Suprapubic skin (tissue), 4 donors: ENCODE measurements at regions not wholly inside any gene's neighbourhood (a gene's known extent, or its start where the extent isn't known, plus 50 kb on each side); places are given as distances from the start of the nearest gene placed in this dataset.

Experiments
- DNase-seq, 2 donors: peaks; one replicate each; pipeline ENCODE4 v3.0.0-alpha.2; 2019; ENCODE audit warnings: low spot score in 2 of 2
- H3K27ac ChIP-seq: fragments of 200-600 bp; sonication (generic); one replicate; pipeline ENCODE4 v1.5.1; 2019
- H3K27me3 ChIP-seq: fragments of 200-600 bp; sonication (generic); one replicate; pipeline ENCODE4 v1.5.1; 2019
- H3K36me3 ChIP-seq: fragments of 200-600 bp; sonication (generic); one replicate; pipeline ENCODE4 v1.5.1; 2019
- H3K4me1 ChIP-seq: fragments of 200-600 bp; sonication (generic); one replicate; pipeline ENCODE4 v1.5.1; 2019
- H3K4me3 ChIP-seq: fragments of 200-600 bp; sonication (generic); one replicate; pipeline ENCODE4 v1.5.1; 2019; ENCODE audit warnings: mild to moderate bottlenecking
- H3K9me3 ChIP-seq: fragments of 200-600 bp; sonication (generic); one replicate; pipeline ENCODE4 v1.5.1; 2019
- EP300 ChIP-seq: sonication (generic); formaldehyde crosslinking; IDR thresholded peaks from one replicate; pipeline ENCODE4 v1.6.1; 2017; ENCODE audit warnings: antibody characterized with exemption
- POLR2A ChIP-seq, 2 donors: fragments of 450-650 bp; IDR thresholded peaks; one replicate each; pipeline ENCODE4 v1.6.1; 2017; ENCODE audit warnings: antibody characterized with exemption in 2 of 2, mild to moderate bottlenecking in 2 of 2, moderate library complexity in 2 of 2
- POLR2AphosphoS5 ChIP-seq, 3 donors: sonication (generic); formaldehyde crosslinking; IDR thresholded peaks; one replicate each; pipeline ENCODE4 v1.6.1; 2017; ENCODE audit warnings: antibody characterized with exemption in 3 of 3
- WGBS: methylation state at CpG from one replicate; pipeline ENCODE4 v1.1.5; 2018; 5-methylcytosine and 5-hydroxymethylcytosine counted together
- TF ChIP-seq, protein P1 (sequence below), 2 donors: fragments of 200-600 bp in 1 of 2; fragments of 450-650 bp in 1 of 2; sonication (generic) in 1 of 2; IDR thresholded peaks; one replicate each; pipeline ENCODE4 v1.5.1; 2016 to 2019; ENCODE audit warnings: antibody characterized with exemption in 2 of 2, mild to moderate bottlenecking in 1 of 2, moderate library complexity in 1 of 2

DNA sequence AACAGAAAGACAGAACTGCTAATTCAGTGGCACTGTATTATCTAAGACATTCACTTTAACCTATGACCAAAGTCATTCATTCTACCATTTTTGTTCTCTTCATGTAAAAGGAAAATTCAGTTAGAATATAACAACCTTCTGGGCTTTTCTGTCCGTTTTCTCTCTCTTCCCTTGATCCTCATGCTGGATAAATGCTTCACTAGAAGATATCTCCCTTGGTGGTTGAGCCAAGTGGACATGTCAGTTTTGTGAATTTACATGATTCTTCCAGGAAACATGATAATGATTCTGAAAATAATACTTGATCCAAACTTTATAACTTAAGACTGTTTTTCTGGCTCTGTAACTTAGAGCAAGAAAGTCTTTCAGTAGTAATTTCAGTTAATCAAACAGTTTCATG is 1012.2 kb downstream of the SQOR start:
- H3K27ac ChIP-seq, result no peak overlapping the region
- TF ChIP-seq POLR2AphosphoS5 (IDR thresholded peaks at IDR 0.05) (no peak), POLR2A (IDR thresholded peaks at IDR 0.05) (no peak), EP300 (no peak)
- TF ChIP-seq, protein P1, sequence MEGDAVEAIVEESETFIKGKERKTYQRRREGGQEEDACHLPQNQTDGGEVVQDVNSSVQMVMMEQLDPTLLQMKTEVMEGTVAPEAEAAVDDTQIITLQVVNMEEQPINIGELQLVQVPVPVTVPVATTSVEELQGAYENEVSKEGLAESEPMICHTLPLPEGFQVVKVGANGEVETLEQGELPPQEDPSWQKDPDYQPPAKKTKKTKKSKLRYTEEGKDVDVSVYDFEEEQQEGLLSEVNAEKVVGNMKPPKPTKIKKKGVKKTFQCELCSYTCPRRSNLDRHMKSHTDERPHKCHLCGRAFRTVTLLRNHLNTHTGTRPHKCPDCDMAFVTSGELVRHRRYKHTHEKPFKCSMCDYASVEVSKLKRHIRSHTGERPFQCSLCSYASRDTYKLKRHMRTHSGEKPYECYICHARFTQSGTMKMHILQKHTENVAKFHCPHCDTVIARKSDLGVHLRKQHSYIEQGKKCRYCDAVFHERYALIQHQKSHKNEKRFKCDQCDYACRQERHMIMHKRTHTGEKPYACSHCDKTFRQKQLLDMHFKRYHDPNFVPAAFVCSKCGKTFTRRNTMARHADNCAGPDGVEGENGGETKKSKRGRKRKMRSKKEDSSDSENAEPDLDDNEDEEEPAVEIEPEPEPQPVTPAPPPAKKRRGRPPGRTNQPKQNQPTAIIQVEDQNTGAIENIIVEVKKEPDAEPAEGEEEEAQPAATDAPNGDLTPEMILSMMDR (IDR thresholded peaks at IDR 0.05), result no peak
- H3K9me3 ChIP-seq, result no peaks in the 10 kb centered on the region
- H3K4me1 ChIP-seq, result no peaks in the 10 kb centered on the region
- 53% methylated on average over 1 of the region's 1 CpG for WGBS
- DNase-seq, result no peak
- H3K4me3 ChIP-seq, result no peak overlapping the region
- H3K27me3 ChIP-seq, result no peaks in the 10 kb centered on the region
- no peaks in the 10 kb centered on the region for H3K36me3 ChIP-seq

DNA sequence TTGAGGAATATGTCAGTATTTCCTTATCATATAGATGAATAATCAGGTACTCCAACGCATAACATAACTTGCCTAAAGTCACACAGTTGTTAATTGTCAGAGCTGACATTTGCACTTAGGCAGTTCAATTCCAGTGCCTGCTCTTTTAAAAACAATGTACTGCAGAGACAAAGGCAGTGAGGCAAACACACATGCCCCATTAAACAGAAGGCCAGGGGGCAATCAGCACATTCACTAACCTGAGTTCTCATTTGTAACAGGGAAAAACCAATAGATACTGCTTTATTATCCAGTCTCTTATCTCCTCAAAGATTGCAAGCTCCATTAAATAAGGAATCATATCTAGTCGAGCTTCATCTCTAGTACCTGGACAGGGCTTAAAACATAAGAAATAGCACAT is 1017.4 kb downstream of the SQOR start:
- no peak for DNase-seq
- Histone ChIP-seq H3K36me3 (no peaks in the 10 kb centered on the region), H3K4me1 (no peaks in the 10 kb centered on the region), H3K9me3 (no peaks in the 10 kb centered on the region), H3K27ac (no peak overlapping the region), H3K27me3 (no peaks in the 10 kb centered on the region), H3K4me3 (no peak overlapping the region)
- WGBS, result 71% methylated on average over 2 of the region's 2 CpGs
- no peak for TF ChIP-seq POLR2A (IDR thresholded peaks at IDR 0.05)
- TF ChIP-seq POLR2AphosphoS5 (IDR thresholded peaks at IDR 0.05), result no peak
- no peak for TF ChIP-seq EP300
- TF ChIP-seq, protein P1 (IDR thresholded peaks at IDR 0.05), result no peak

DNA sequence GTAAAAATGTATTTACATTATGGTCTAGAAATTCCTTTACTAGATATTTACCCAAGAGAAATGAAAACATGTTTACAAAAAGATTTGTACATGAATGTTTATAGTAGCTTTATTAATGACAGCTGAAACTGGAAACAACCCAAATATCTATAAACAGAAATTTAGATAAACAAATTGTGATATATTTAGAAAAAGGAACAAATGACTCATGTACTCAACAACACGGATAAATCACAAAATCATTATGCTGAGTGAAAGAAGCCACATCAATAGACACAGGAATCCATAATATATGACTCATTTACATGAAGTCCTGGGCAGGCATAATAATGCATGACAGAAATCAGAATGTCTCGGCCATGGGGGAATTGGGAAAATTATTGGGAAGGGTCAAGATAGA is 1020.2 kb downstream of the SQOR start:
- no peak overlapping the region for H3K4me3 ChIP-seq
- H3K4me1 ChIP-seq, result no peaks in the 10 kb centered on the region
- TF ChIP-seq POLR2A (IDR thresholded peaks at IDR 0.05) (no peak), POLR2AphosphoS5 (IDR thresholded peaks at IDR 0.05) (no peak), EP300 (no peak)
- TF ChIP-seq, protein P1 (IDR thresholded peaks at IDR 0.05), result no peak
- no peaks in the 10 kb centered on the region for H3K36me3 ChIP-seq
- no peaks in the 10 kb centered on the region for H3K27me3 ChIP-seq
- no peak overlapping the region for H3K27ac ChIP-seq
- no peak for DNase-seq
- H3K9me3 ChIP-seq, result no peaks in the 10 kb centered on the region
- 24% methylated on average over 2 of the region's 2 CpGs for WGBS

DNA sequence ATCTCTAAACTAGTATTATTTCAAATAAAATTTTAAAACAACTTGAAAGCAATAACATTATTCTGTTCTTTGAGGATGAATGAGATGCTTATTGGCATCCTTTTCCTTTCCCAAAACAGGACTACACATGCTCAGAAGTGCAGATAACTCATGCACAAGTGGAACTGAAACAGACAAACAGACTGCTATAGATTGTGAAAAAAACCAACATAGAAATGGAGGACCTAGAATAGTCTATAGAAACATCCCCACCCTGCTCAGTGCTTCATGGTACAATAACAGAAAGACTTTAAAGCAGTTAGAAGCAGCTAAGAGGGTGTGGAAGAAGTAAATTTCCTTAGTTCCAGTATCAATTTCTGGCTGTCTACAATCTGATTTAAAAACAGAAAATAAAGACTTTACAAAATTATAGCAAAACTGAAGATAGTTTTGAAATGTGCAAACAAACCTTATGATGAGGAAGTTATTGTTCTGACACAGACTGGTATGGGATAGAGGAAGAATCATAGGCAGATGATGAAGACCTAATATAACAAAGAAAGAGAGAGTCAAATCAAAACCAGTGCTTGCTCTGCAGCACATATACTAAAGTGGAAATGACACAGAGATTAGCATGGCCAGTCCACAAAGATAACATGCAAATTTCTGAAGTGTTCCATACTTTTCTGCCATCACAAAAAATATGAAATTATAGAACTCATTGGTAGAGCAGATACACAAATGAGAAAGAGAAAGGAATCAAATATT is 1025.4 kb downstream of the SQOR start:
- no peak overlapping the region for H3K4me3 ChIP-seq
- no peaks in the 10 kb centered on the region for H3K9me3 ChIP-seq
- no peaks in the 10 kb centered on the region for H3K27me3 ChIP-seq
- H3K27ac ChIP-seq, result no peak overlapping the region
- H3K4me1 ChIP-seq, result no peaks in the 10 kb centered on the region
- H3K36me3 ChIP-seq, result no peaks in the 10 kb centered on the region
- TF ChIP-seq POLR2A (IDR thresholded peaks at IDR 0.05), result no peak
- TF ChIP-seq, protein P1 (IDR thresholded peaks at IDR 0.05), result no peak
- DNase-seq, result no peak

DNA sequence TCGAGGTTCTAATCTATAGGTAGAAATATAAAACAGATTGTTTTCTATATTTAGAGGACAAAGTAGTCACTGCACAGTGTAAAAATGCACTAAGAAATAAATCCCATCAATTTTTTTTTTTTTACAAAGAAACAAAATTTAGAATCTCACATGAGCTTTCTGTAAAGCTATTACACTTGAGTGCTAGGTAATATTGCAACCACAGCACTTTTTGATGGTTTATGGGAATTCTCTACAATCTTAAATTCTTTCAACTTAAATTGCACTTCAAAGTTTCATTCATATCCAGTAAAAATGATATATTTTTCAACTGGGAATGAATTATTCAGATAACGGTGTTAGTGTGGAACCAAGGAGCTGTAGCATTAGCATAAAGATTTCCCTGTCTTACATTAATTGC is 1035.4 kb downstream of the SQOR start:
- Histone ChIP-seq H3K36me3 (no peaks in the 10 kb centered on the region), H3K4me3 (no peak overlapping the region), H3K27ac (no peak overlapping the region), H3K4me1 (no peaks in the 10 kb centered on the region), H3K9me3 (peaks cover 3% of the 10 kb centered on the region), H3K27me3 (no peaks in the 10 kb centered on the region)
- TF ChIP-seq POLR2A (IDR thresholded peaks at IDR 0.05) (no peak), POLR2AphosphoS5 (IDR thresholded peaks at IDR 0.05) (no peak), EP300 (no peak)
- TF ChIP-seq, protein P1 (IDR thresholded peaks at IDR 0.05), result no peak
- no peak for DNase-seq
- WGBS, result 74% methylated on average over 2 of the region's 2 CpGs
